CD14-positive monocyte (primary cell): ENCODE measurements at regions not wholly inside any gene's neighbourhood (a gene's known extent, or its start where the extent isn't known, plus 50 kb on each side); places are given as distances from the start of the nearest gene placed in this dataset.

Experiments
- DNase-seq, 3 donors: peaks; one replicate each; pipeline ENCODE4 v3.0.0-alpha.2; 2011 to 2022
- H2AFZ ChIP-seq: 2 replicates; pipeline ENCODE4 v1.6.0; 2012; ENCODE audit warnings: mild to moderate bottlenecking, low read depth, low read length, inconsistent platforms; ENCODE audit not compliant: insufficient read depth, poor library complexity, severe bottlenecking
- H3K27ac ChIP-seq, 2 donors: 1 replicate in 1 of 2; 2 replicates in 1 of 2; pipeline ENCODE4 v1.5.1; 2012 to 2013; ENCODE audit warnings: low read length in 2 of 2, control low read depth in 1 of 2, inconsistent platforms in 1 of 2, low read depth in 1 of 2, mild to moderate bottlenecking in 1 of 2
- H3K27me3 ChIP-seq, 2 donors: one replicate each; pipeline versions ENCODE4 v1.6.0 to v1.6.1; 2011 to 2013; ENCODE audit warnings: low read length in 2 of 2; ENCODE audit not compliant: control insufficient read depth in 2 of 2, insufficient read depth in 2 of 2
- H3K36me3 ChIP-seq, 2 donors: replicated peaks in 1 of 2; 1 replicate in 1 of 2; 2 replicates in 1 of 2; pipeline versions ENCODE4 v1.5.1 to v1.6.1; 2012 to 2013; ENCODE audit warnings: low read length in 2 of 2, control low read depth in 1 of 2, inconsistent platforms in 1 of 2, mild to moderate bottlenecking in 1 of 2; ENCODE audit not compliant: insufficient read depth in 2 of 2, control insufficient read depth in 1 of 2
- H3K4me1 ChIP-seq, 2 donors: 1 replicate in 1 of 2; 2 replicates in 1 of 2; pipeline versions ENCODE4 v1.5.1 to v1.6.1; 2012 to 2013; ENCODE audit warnings: low read length in 2 of 2, control low read depth in 1 of 2, inconsistent platforms in 1 of 2, mild to moderate bottlenecking in 1 of 2, moderate library complexity in 1 of 2; ENCODE audit not compliant: insufficient read depth in 2 of 2, control insufficient read depth in 1 of 2
- H3K4me2 ChIP-seq: replicated peaks from 2 replicates; pipeline ENCODE3; 2012; ENCODE audit warnings: low read length, moderate library complexity, mild to moderate bottlenecking; ENCODE audit not compliant: poor library complexity, severe bottlenecking; ENCODE audit errors: extremely low read depth
- H3K4me3 ChIP-seq, 3 experiments: fragments of 200-600 bp in 1 of 3; sonication (generic) in 1 of 3; replicated peaks in 1 of 3; 1 replicate in 2 of 3; 2 replicates in 1 of 3; pipeline ENCODE4 v1.5.1; 2011 to 2013; ENCODE audit warnings: low read length in 3 of 3, mild to moderate bottlenecking in 3 of 3, control low read depth in 2 of 3, low read depth in 2 of 3, inconsistent platforms in 1 of 3, moderate library complexity in 1 of 3
- H3K79me2 ChIP-seq: 2 replicates; pipeline ENCODE4 v1.6.0; 2012; ENCODE audit warnings: mild to moderate bottlenecking, control low read depth, inconsistent platforms, low read length, moderate library complexity; ENCODE audit not compliant: insufficient read depth
- H3K9ac ChIP-seq: 2 replicates; pipeline ENCODE4 v1.6.0; 2017; ENCODE audit warnings: low read length, mild to moderate bottlenecking; ENCODE audit not compliant: insufficient read depth, poor library complexity, severe bottlenecking
- H3K9me3 ChIP-seq, 2 donors: replicated peaks in 1 of 2; 1 replicate in 1 of 2; 2 replicates in 1 of 2; pipeline versions ENCODE4 v1.5.1 to v1.6.1; 2012 to 2013; ENCODE audit warnings: low read length in 2 of 2, control low read depth in 1 of 2; ENCODE audit not compliant: control insufficient read depth in 1 of 2, insufficient read depth in 1 of 2
- H4K20me1 ChIP-seq: 2 replicates; pipeline ENCODE4 v1.6.0; 2012; ENCODE audit warnings: mild to moderate bottlenecking, low read length, control low read depth, moderate library complexity; ENCODE audit not compliant: insufficient read depth
- H3K27ac Mint-ChIP-seq, 7 donors: one replicate each; pipeline ENCODE4 v1.8.0; 2020; ENCODE audit warnings: mild to moderate bottlenecking in 7 of 7, mixed read lengths in 7 of 7, moderate library complexity in 6 of 7, inconsistent platforms in 2 of 7
- H3K27me3 Mint-ChIP-seq, 3 donors: one replicate each; pipeline ENCODE4 v1.8.0; 2021 to 2022; ENCODE audit warnings: low read depth in 3 of 3, mild to moderate bottlenecking in 3 of 3, mixed read lengths in 3 of 3, moderate library complexity in 3 of 3, inconsistent platforms in 1 of 3
- H3K36me3 Mint-ChIP-seq, 2 donors: one replicate each; pipeline ENCODE4 v1.8.0; 2020; ENCODE audit warnings: mixed read lengths in 2 of 2, inconsistent platforms in 1 of 2, mild to moderate bottlenecking in 1 of 2
- H3K4me1 Mint-ChIP-seq: one replicate; pipeline ENCODE4 v1.8.0; 2020; ENCODE audit warnings: mild to moderate bottlenecking, mixed read lengths
- H3K4me3 Mint-ChIP-seq, 2 donors: one replicate each; pipeline ENCODE4 v1.8.0; 2020; ENCODE audit warnings: mild to moderate bottlenecking in 2 of 2, mixed read lengths in 2 of 2, moderate library complexity in 1 of 2
- H3K9me3 Mint-ChIP-seq, 7 donors: one replicate each; pipeline ENCODE4 v1.8.0; 2020 to 2022; ENCODE audit warnings: mixed read lengths in 7 of 7, mild to moderate bottlenecking in 6 of 7, moderate library complexity in 6 of 7, inconsistent platforms in 2 of 7
- WGBS: methylation state at CpG from one replicate; pipeline ENCODE4 v1.1.5; 2013; ENCODE audit warnings: missing lambda C conversion rate; ENCODE audit not compliant: insufficient coverage; 5-methylcytosine and 5-hydroxymethylcytosine counted together
- intact Hi-C, 2 donors: fragments of 100-400 bp; cut with micrococcal nuclease; formaldehyde crosslinking; loops; one replicate each; pipeline versions ENCODE4 v1.15.0 to v1.15.1; 2023
- TF ChIP-seq, protein P1 (sequence below): fragments of 200-600 bp; IDR thresholded peaks from one replicate; pipeline ENCODE4 v1.8.0; 2022; ENCODE audit warnings: antibody characterized with exemption, mild to moderate bottlenecking

DNA sequence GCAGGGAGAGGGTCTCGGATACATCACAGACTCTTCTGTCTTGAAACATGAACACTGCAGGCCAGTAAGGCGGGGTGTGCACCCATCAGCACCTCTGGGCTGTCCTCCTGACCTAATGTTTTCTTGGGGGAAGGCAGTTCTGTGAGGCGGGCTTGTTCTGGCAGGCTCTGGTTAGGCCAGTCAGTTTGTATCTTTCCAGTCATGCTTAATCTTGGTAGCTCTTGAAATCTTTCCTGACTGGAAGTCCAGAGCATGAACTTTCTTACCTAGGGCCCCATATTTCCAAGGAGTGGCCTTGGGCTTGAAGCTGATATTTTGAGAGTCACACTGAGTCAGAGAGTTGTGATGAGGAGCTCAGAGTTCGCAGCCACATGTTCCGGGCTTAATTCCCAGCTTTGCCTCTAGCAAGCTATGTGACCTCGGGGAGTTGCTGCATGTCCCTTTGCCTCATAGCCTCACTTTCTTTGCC, 54.2 kb upstream of the RASSF6 start:
- 96% methylated on average over 3 of the region's 6 CpGs for WGBS
- H3K4me3 ChIP-seq, result no peak overlapping the region
- Mint-ChIP-seq H3K4me3 (no peak overlapping the region), H3K27me3 (peaks cover 0 to 2% (median 0%) of the 10 kb centered on the region in 3 donors), H3K27ac (no peak overlapping the region), H3K4me1 (no peaks in the 10 kb centered on the region), H3K9me3 (peaks cover 0 to 3% (median 0%) of the 10 kb centered on the region in 7 donors), H3K36me3 (no peaks in the 10 kb centered on the region)
- H2AFZ ChIP-seq, result no peak overlapping the region
- no peaks in the 10 kb centered on the region for H3K36me3 ChIP-seq
- no peak for DNase-seq
- TF ChIP-seq, protein P1, sequence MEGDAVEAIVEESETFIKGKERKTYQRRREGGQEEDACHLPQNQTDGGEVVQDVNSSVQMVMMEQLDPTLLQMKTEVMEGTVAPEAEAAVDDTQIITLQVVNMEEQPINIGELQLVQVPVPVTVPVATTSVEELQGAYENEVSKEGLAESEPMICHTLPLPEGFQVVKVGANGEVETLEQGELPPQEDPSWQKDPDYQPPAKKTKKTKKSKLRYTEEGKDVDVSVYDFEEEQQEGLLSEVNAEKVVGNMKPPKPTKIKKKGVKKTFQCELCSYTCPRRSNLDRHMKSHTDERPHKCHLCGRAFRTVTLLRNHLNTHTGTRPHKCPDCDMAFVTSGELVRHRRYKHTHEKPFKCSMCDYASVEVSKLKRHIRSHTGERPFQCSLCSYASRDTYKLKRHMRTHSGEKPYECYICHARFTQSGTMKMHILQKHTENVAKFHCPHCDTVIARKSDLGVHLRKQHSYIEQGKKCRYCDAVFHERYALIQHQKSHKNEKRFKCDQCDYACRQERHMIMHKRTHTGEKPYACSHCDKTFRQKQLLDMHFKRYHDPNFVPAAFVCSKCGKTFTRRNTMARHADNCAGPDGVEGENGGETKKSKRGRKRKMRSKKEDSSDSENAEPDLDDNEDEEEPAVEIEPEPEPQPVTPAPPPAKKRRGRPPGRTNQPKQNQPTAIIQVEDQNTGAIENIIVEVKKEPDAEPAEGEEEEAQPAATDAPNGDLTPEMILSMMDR, result no peak
- no peaks in the 10 kb centered on the region for H3K79me2 ChIP-seq
- H3K27me3 ChIP-seq, result no peaks in the 10 kb centered on the region
- no peaks in the 10 kb centered on the region for H4K20me1 ChIP-seq
- H3K4me1 ChIP-seq, result no peaks in the 10 kb centered on the region
- H3K4me2 ChIP-seq, result no peak overlapping the region
- no peak overlapping the region for H3K9ac ChIP-seq
- H3K9me3 ChIP-seq, result no peaks in the 10 kb centered on the region
- no peak overlapping the region for H3K27ac ChIP-seq
- intact Hi-C loops, result no loop called here

DNA sequence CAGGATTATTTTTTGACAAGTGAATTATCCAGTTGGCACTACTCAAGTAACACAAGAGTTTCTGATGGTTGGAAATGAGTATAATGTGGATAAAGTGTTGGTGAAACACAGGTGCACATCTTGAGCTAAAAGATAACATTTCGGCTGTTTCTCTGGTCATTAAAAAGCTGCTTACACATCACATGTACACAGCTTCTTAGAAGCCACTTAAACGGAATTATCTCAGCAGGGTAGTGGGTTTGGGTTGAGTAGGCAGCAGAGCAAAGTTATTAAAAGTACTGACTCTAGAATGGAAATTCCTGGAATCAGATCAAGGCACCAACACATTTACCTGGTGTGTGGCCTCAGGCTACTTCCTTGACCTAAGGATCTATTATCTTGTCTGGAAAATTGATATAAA, 55.4 kb upstream of the RASSF6 start:
- Histone ChIP-seq H2AFZ (no peak overlapping the region), H3K9ac (no peak overlapping the region), H3K4me1 (no peaks in the 10 kb centered on the region), H4K20me1 (no peaks in the 10 kb centered on the region), H3K79me2 (no peaks in the 10 kb centered on the region), H3K36me3 (no peaks in the 10 kb centered on the region), H3K4me3 (no peak overlapping the region), H3K27me3 (no peaks in the 10 kb centered on the region), H3K27ac (no peak overlapping the region), H3K4me2 (no peak overlapping the region), H3K9me3 (no peaks in the 10 kb centered on the region)
- TF ChIP-seq, protein P1, result no peak
- no peaks in the 10 kb centered on the region for H3K36me3 Mint-ChIP-seq
- intact Hi-C loops, result no loop called here
- H3K27me3 Mint-ChIP-seq, result no peaks in the 10 kb centered on the region
- DNase-seq, result no peak
- no peaks in the 10 kb centered on the region for H3K4me1 Mint-ChIP-seq
- peaks cover 0 to 3% (median 0%) of the 10 kb centered on the region in 7 donors for H3K9me3 Mint-ChIP-seq
- no peak overlapping the region for H3K4me3 Mint-ChIP-seq
- H3K27ac Mint-ChIP-seq, result no peak overlapping the region
- WGBS, result no CpG with 5 or more reads among the region's 2 CpGs
